Gastroesophageal sphincter (tissue), 3 donors: ENCODE measurements at regions not wholly inside any gene's neighbourhood (a gene's known extent, or its start where the extent isn't known, plus 50 kb on each side); places are given as distances from the start of the nearest gene placed in this dataset.

Experiments used
- POLR2A ChIP-seq, 2 donors: fragments of 450-650 bp; IDR thresholded peaks; one replicate each; pipeline ENCODE4 v1.6.1; 2017; ENCODE audit warnings: antibody characterized with exemption in 2 of 2, mild to moderate bottlenecking in 2 of 2, moderate library complexity in 1 of 2
- TF ChIP-seq, protein P1 (sequence below), 4 experiments: fragments of 200-600 bp in 2 of 4; fragments of 450-650 bp in 2 of 4; sonication (generic) in 1 of 4; IDR thresholded peaks; one replicate each; pipeline ENCODE4 v1.5.1; 2017 to 2019; ENCODE audit warnings: antibody characterized with exemption in 4 of 4, mild to moderate bottlenecking in 2 of 4, moderate library complexity in 2 of 4

DNA sequence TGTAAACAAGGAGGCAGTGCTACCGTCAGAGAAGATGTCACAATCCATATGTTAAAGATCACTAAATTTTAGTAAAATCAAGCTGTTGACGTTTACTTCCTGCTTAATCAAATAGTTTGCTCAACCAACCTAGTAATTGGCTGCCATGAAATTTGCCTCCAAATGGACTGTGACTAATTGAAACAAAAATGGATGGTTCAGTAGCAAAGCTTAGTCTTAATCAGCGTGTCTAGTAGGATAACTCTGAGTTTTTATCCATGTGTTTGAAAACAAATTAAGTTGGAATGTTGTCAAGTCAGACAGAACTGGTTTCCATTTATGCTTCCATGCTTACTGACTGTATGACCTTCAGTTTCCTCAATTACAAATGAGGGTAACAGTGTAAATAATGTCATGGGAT, 1456.7 kb upstream of the CELF2 start:
- no peak for TF ChIP-seq POLR2A (IDR thresholded peaks at IDR 0.05)
- TF ChIP-seq, protein P1, sequence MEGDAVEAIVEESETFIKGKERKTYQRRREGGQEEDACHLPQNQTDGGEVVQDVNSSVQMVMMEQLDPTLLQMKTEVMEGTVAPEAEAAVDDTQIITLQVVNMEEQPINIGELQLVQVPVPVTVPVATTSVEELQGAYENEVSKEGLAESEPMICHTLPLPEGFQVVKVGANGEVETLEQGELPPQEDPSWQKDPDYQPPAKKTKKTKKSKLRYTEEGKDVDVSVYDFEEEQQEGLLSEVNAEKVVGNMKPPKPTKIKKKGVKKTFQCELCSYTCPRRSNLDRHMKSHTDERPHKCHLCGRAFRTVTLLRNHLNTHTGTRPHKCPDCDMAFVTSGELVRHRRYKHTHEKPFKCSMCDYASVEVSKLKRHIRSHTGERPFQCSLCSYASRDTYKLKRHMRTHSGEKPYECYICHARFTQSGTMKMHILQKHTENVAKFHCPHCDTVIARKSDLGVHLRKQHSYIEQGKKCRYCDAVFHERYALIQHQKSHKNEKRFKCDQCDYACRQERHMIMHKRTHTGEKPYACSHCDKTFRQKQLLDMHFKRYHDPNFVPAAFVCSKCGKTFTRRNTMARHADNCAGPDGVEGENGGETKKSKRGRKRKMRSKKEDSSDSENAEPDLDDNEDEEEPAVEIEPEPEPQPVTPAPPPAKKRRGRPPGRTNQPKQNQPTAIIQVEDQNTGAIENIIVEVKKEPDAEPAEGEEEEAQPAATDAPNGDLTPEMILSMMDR (IDR thresholded peaks at IDR 0.05), result no peak
